K562 (cell line): ENCODE measurements at regions not wholly inside any gene's neighbourhood (a gene's known extent, or its start where the extent isn't known, plus 50 kb on each side); places are given as distances from the start of the nearest gene placed in this dataset.

ENCODE experiments used
- ATAC-seq: fragments of 200-7000 bp; cut with Tn5 transposase; 3 replicates; pipeline ENCODE4 v1.9.1; 2020; ENCODE audit warnings: moderate library complexity
- BruUV-seq: library from RNA; stranded (reverse); fragments of 400-500 nt; replicated peaks from 2 replicates; lab custom pipeline; 2021; lab: Mats Ljungman, UMichigan
- CTCF ChIA-PET: fragments of 300-600 bp; formaldehyde crosslinking; extraction: SDS; loops from one replicate; lab custom pipeline; 2021; ENCODE audit warnings: low intra/inter-chr PET ratio; lab: Yijun Ruan, JAX
- POLR2A ChIA-PET: fragments of 300-600, 350-650 bp; sonication (Branson Sonifier 250); formaldehyde crosslinking; extraction: SDS; loops from one replicate; lab custom pipeline; 2021; ENCODE audit warnings: antibody characterized with exemption, inconsistent platforms; lab: Yijun Ruan, JAX
- DNase-seq, 4 experiments: peaks; one replicate each; pipeline versions ENCODE4 v3.0.0 to v3.0.0-alpha.2; 2011 to 2018; ENCODE audit warnings: low spot score in 3 of 4, mixed read lengths in 3 of 4; ENCODE audit errors: extremely low read depth in 1 of 4
- FAIRE-seq: peaks from 2 replicates; lab custom pipeline; 2011; peaks lifted over from hg19 to GRCh38; lab: Jason Lieb, UNC
- H2AFZ ChIP-seq: 2 replicates; pipeline ENCODE4 v1.6.0; 2011; ENCODE audit warnings: low read depth, low read length, control low read depth, inconsistent platforms
- H3K27ac ChIP-seq: fragments of 200-600 bp; 3 replicates; pipeline ENCODE4 v1.8.0; 2011; ENCODE audit warnings: low read depth, mild to moderate bottlenecking, control low read depth, inconsistent platforms, low read length, moderate library complexity, mixed read lengths; ENCODE audit errors: extremely low read depth
- H3K27me3 ChIP-seq, 2 experiments: fragments of 300-600 bp in 1 of 2; 2 replicates in 1 of 2; 3 replicates in 1 of 2; pipeline versions ENCODE4 v1.6.0 to v1.8.0; 2011; ENCODE audit warnings: inconsistent platforms in 2 of 2, low read length in 2 of 2, mild to moderate bottlenecking in 1 of 2, mixed read lengths in 1 of 2, moderate library complexity in 1 of 2; ENCODE audit not compliant: control insufficient read depth in 2 of 2, insufficient read depth in 2 of 2
- H3K36me3 ChIP-seq: fragments of 300-600 bp; 3 replicates; pipeline ENCODE4 v1.8.0; 2011; ENCODE audit warnings: mild to moderate bottlenecking, low read length, inconsistent platforms; ENCODE audit not compliant: control insufficient read depth, insufficient read depth
- H3K4me1 ChIP-seq, 2 experiments: fragments of 200-600 bp in 1 of 2; replicated peaks in 1 of 2; 2 replicates in 1 of 2; 3 replicates in 1 of 2; pipeline versions ENCODE4 v1.5.1 to v1.8.0; 2011; ENCODE audit warnings: inconsistent platforms in 2 of 2, low read length in 2 of 2, mild to moderate bottlenecking in 1 of 2, mixed read lengths in 1 of 2, moderate library complexity in 1 of 2; ENCODE audit not compliant: control insufficient read depth in 2 of 2, insufficient read depth in 2 of 2
- H3K4me2 ChIP-seq: 2 replicates; pipeline ENCODE4 v1.6.1; 2011; ENCODE audit warnings: low read length, control low read depth, inconsistent platforms, mixed read lengths; ENCODE audit not compliant: insufficient read depth
- H3K4me3 ChIP-seq: fragments of 200-600 bp; sonication (generic), shearing (Covaris generic); 2 replicates; pipeline ENCODE4 v1.5.1; 2016; ENCODE audit warnings: control low read depth, inconsistent platforms
- H3K79me2 ChIP-seq: fragments of 200-600 bp; 3 replicates; pipeline ENCODE4 v1.8.0; 2011; ENCODE audit warnings: low read length, inconsistent platforms; ENCODE audit not compliant: control insufficient read depth, insufficient read depth
- H3K9ac ChIP-seq, 2 experiments: 2 replicates each; pipeline versions ENCODE4 v1.6.0 to v1.6.1; 2011; ENCODE audit warnings: low read depth in 2 of 2, low read length in 2 of 2, control low read depth in 1 of 2, inconsistent platforms in 1 of 2, mild to moderate bottlenecking in 1 of 2, mixed read lengths in 1 of 2; ENCODE audit not compliant: insufficient read depth in 1 of 2
- H3K9me1 ChIP-seq: one replicate; pipeline ENCODE4 v1.6.0; 2011; ENCODE audit warnings: inconsistent platforms, mild to moderate bottlenecking, low read length, moderate library complexity; ENCODE audit not compliant: control insufficient read depth, insufficient read depth
- H3K9me3 ChIP-seq: replicated peaks from 2 replicates; pipeline ENCODE4 v1.5.1; 2011; ENCODE audit warnings: low read depth, low read length, inconsistent platforms; ENCODE audit not compliant: control insufficient read depth, insufficient read depth
- H4K20me1 ChIP-seq: replicated peaks from 2 replicates; pipeline ENCODE4 v1.6.1; 2011; ENCODE audit warnings: low read length, inconsistent platforms, mixed read lengths; ENCODE audit not compliant: control insufficient read depth, insufficient read depth
- DACH1 ChIP-seq: fragments of 450-650 bp; IDR thresholded peaks from 2 replicates; pipeline ENCODE4 v1.6.1; 2018; ENCODE audit not compliant: partially characterized antibody
- HOMEZ ChIP-seq: fragments of 250-450 bp; sonication (Bioruptor Pico); IDR thresholded peaks from 2 replicates; pipeline ENCODE4 v1.4.0; 2020; ENCODE audit warnings: mild to moderate bottlenecking, moderate library complexity
- SIRT6 ChIP-seq: IDR thresholded peaks from one replicate; pipeline ENCODE4 v1.6.1; 2012; ENCODE audit warnings: low read depth, mild to moderate bottlenecking, control low read depth, inconsistent platforms, low read length, moderate library complexity
- ZBTB2 ChIP-seq: fragments of 450-650 bp; IDR thresholded peaks from 2 replicates; pipeline ENCODE4 v1.6.1; 2016; ENCODE audit warnings: antibody characterized with exemption
- ZNF347 ChIP-seq: fragments of 450-650 bp; formaldehyde crosslinking; IDR thresholded peaks from 2 replicates; pipeline ENCODE4 v1.4.0; 2020; ENCODE audit warnings: low read depth, mild to moderate bottlenecking, moderate library complexity
- WGBS: fragments of 100-300 bp; shearing (Covaris generic); methylation state at CpG from one replicate; pipeline ENCODE4 v1.1.6; 2016; ENCODE audit warnings: low coverage, mixed read lengths; ENCODE audit not compliant: insufficient coverage; ENCODE audit errors: missing lambda C conversion rate; 5-methylcytosine and 5-hydroxymethylcytosine counted together
- in situ Hi-C: fragments of 300-500 bp; cut with MboI; formaldehyde crosslinking; loops from 4 replicates; pipeline ENCODE4 v1.15.0; 2018; ENCODE audit warnings: inconsistent platforms, mixed read lengths
- intact Hi-C: fragments of 100-400 bp; cut with micrococcal nuclease; formaldehyde crosslinking; loops from 2 replicates; pipeline ENCODE4 v1.14.2; 2022

- Histone ChIP-seq H3K4me2 (no peak overlapping the region), H3K79me2 (no peaks in the 10 kb centered on the region), H3K4me1 (no peaks in the 10 kb centered on the region), H3K36me3 (no peaks in the 10 kb centered on the region), H3K9ac (no peak overlapping the region), H3K9me1 (no peaks in the 10 kb centered on the region), H2AFZ (no peak overlapping the region), H4K20me1 (no peaks in the 10 kb centered on the region), H3K4me3 (no peak overlapping the region), H3K27ac (no peak overlapping the region), H3K9me3 (no peaks in the 10 kb centered on the region), H3K27me3 (no peaks in the 10 kb centered on the region)
- WGBS = 0% methylated on average over 1 of the region's 1 CpG
- in situ Hi-C loops (no loop called here), intact Hi-C loops (no loop called here)
- DNase-seq (no peak), FAIRE-seq (no peak), ATAC-seq (no peak)
- CTCF ChIA-PET = no interaction called here
- POLR2A ChIA-PET = no interaction called here
- no TSS peak for BruUV-seq
- TF ChIP-seq SIRT6 (no peak), ZBTB2 (no peak), DACH1 (no peak), HOMEZ (CRISPR knock-in tag) (no peak), ZNF347 (CRISPR knock-in tag) (no peak)
These were observed 132.5 kb downstream of the PYDC2 start for GRCh38 chr3:191593486-191593885.
